CD4-positive, alpha-beta T cell (primary cell): ENCODE measurements at regions not wholly inside any gene's neighbourhood (a gene's known extent, or its start where the extent isn't known, plus 50 kb on each side); places are given as distances from the start of the nearest gene placed in this dataset.
A peak's percentile ranks its signal among the peaks of the same experiment; 100 is the strongest.

Experiments
- ATAC-seq: fragments of 200-7000 bp; cut with Tn5 transposase; one replicate; pipeline ENCODE4 v1.10.0; 2022; ENCODE audit warnings: mild to moderate bottlenecking; ENCODE audit not compliant: poor library complexity
- CTCF ChIA-PET: fragments of 350-600 bp; sonication (Branson Sonifier 250); formaldehyde crosslinking; loops from one replicate; lab custom pipeline; 2021; ENCODE audit warnings: antibody characterized with exemption, inconsistent platforms; lab: Charles Lee
- POLR2A ChIA-PET: fragments of 350-600 bp; sonication (Branson Sonifier 250); formaldehyde crosslinking; loops from one replicate; lab custom pipeline; 2021; ENCODE audit warnings: antibody characterized with exemption, inconsistent platforms; lab: Charles Lee
- DNase-seq, 14 experiments: peaks; one replicate each; pipeline ENCODE4 v3.0.0-alpha.2; 2013 to 2020; ENCODE audit warnings: mixed read lengths in 2 of 14
- H3K27ac ChIP-seq, 2 donors: one replicate each; pipeline versions ENCODE4 v1.5.1 to v1.7.0; 2013; ENCODE audit warnings: low read length in 2 of 2, low read depth in 1 of 2, mild to moderate bottlenecking in 1 of 2
- H3K27me3 ChIP-seq, 2 experiments: 1 replicate in 1 of 2; 2 replicates in 1 of 2; pipeline versions ENCODE4 v1.6.1 to v1.7.0; 2013; ENCODE audit warnings: low read length in 2 of 2, control low read depth in 1 of 2, mild to moderate bottlenecking in 1 of 2, moderate library complexity in 1 of 2; ENCODE audit not compliant: insufficient read depth in 2 of 2, control insufficient read depth in 1 of 2
- H3K36me3 ChIP-seq: one replicate; pipeline ENCODE4 v1.6.1; 2013; ENCODE audit warnings: low read length, control low read depth; ENCODE audit not compliant: insufficient read depth
- H3K4me1 ChIP-seq: one replicate; pipeline ENCODE4 v1.6.1; 2013; ENCODE audit warnings: low read length, control low read depth; ENCODE audit not compliant: insufficient read depth
- H3K4me3 ChIP-seq: one replicate; pipeline ENCODE4 v1.5.1; 2013; ENCODE audit warnings: mild to moderate bottlenecking, low read length, moderate library complexity
- H3K9me3 ChIP-seq, 2 experiments: 1 replicate in 1 of 2; 2 replicates in 1 of 2; pipeline versions ENCODE4 v1.6.1 to v1.7.0; 2013; ENCODE audit warnings: low read length in 2 of 2, mild to moderate bottlenecking in 2 of 2, control low read depth in 1 of 2, moderate library complexity in 1 of 2; ENCODE audit not compliant: control insufficient read depth in 1 of 2, insufficient read depth in 1 of 2
- H3K27ac Mint-ChIP-seq: one replicate; pipeline ENCODE4 v1.8.0; 2020; ENCODE audit warnings: mixed read lengths
- H3K27me3 Mint-ChIP-seq: one replicate; pipeline ENCODE4 v1.8.0; 2021; ENCODE audit warnings: mixed read lengths
- H3K36me3 Mint-ChIP-seq: one replicate; pipeline ENCODE4 v1.8.0; 2021; ENCODE audit warnings: low read depth, mixed read lengths
- H3K4me1 Mint-ChIP-seq: one replicate; pipeline ENCODE4 v1.8.0; 2021; ENCODE audit warnings: low read depth, mixed read lengths
- H3K4me3 Mint-ChIP-seq: one replicate; pipeline ENCODE4 v1.8.0; 2020; ENCODE audit warnings: mild to moderate bottlenecking, mixed read lengths
- H3K9me3 Mint-ChIP-seq: one replicate; pipeline ENCODE4 v1.8.0; 2020; ENCODE audit warnings: mixed read lengths
- CTCF ChIP-seq: fragments of 200-600 bp; IDR thresholded peaks from one replicate; pipeline ENCODE4 v1.8.0; 2022; ENCODE audit warnings: antibody characterized with exemption, mild to moderate bottlenecking
- intact Hi-C, 2 experiments: fragments of 100-400 bp; cut with DNase I in 1 of 2; cut with micrococcal nuclease in 1 of 2; formaldehyde crosslinking; loops; one replicate each; pipeline versions ENCODE4 v1.15.1 to v1.9.0; 2023 to 2025; cut with DNase I, micrococcal nuclease

DNA sequence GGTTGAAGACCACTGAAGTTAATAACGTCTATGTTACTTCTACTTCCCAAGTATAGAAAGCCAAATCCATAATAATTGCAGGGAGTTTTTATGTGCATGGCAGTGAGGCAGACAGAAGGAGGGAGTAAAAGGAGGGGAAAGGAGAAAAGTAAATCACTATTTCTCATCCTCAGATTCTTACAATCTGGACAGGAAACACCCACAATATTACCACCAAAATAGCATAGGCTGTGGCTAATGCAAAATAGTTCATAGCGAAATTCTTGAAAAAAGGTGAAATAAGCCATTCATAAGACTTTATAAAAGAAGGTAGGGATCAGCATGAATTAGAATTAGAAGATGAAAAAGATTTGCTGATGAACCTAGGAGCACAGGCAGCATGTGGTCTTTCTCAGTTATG is 128.1 kb downstream of the KCNJ2 start:
- Mint-ChIP-seq H3K4me3 (no peak overlapping the region), H3K27me3 (no peaks in the 10 kb centered on the region), H3K4me1 (no peaks in the 10 kb centered on the region), H3K9me3 (peaks cover 5% of the 10 kb centered on the region), H3K36me3 (no peaks in the 10 kb centered on the region), H3K27ac (no peak overlapping the region)
- Histone ChIP-seq H3K36me3 (no peaks in the 10 kb centered on the region), H3K27me3 (no peaks in the 10 kb centered on the region), H3K4me3 (no peak overlapping the region), H3K9me3 (no peaks in the 10 kb centered on the region), H3K4me1 (no peaks in the 10 kb centered on the region), H3K27ac (no peak overlapping the region)
- DNase-seq (no peak), ATAC-seq (no peak)
- no peak for TF ChIP-seq CTCF
- CTCF ChIA-PET: no interaction called here
- POLR2A ChIA-PET: no interaction called here
- intact Hi-C loops: no loop called here

DNA sequence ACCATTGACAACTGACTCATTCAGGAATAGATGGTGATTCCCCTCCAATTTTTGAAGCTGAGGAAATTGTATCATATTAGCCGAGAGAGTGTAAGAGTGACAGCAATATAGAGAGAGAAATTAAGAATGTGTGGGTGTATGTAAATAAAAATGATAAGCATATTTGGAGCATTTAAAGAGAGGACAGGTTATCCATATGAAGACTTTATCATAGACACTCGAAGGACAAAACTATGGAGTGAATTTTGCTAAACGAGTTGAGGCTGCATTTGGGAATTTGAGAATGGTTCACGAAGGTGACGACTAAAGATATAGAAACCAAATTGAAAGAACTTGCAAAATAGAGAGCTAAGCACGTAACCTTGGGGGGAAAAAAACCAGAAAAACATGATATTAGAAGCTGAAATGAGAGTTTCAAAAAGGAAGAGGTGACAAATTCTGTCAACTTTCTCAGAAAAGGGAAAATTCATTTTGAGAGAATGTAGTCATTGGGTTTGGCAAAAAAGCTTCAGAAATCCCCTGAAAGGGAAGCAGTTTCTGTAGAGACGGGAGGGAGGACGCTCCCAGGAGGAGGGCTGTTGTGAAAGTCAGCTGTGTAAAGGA is 129.7 kb downstream of the KCNJ2 start:
- no peaks in the 10 kb centered on the region for H3K27me3 ChIP-seq
- H3K9me3 ChIP-seq: no peaks in the 10 kb centered on the region
- ChIA-PET POLR2A (no interaction called here), CTCF (no interaction called here)
- no peaks in the 10 kb centered on the region for H3K36me3 ChIP-seq
- H3K9me3 Mint-ChIP-seq: peaks cover 2% of the 10 kb centered on the region
- TF ChIP-seq CTCF: no peak
- intact Hi-C loops: no loop called here
- H3K27ac Mint-ChIP-seq: no peak overlapping the region
- no peaks in the 10 kb centered on the region for H3K27me3 Mint-ChIP-seq
- H3K4me3 Mint-ChIP-seq: no peak overlapping the region
- no peaks in the 10 kb centered on the region for H3K4me1 ChIP-seq
- H3K36me3 Mint-ChIP-seq: no peaks in the 10 kb centered on the region
- ATAC-seq: no peak
- peak in 2 of 14 experiments; percentile 27 to 42 for DNase-seq
- H3K4me1 Mint-ChIP-seq: no peaks in the 10 kb centered on the region
- H3K4me3 ChIP-seq: no peak overlapping the region
- H3K27ac ChIP-seq: no peak overlapping the region

DNA sequence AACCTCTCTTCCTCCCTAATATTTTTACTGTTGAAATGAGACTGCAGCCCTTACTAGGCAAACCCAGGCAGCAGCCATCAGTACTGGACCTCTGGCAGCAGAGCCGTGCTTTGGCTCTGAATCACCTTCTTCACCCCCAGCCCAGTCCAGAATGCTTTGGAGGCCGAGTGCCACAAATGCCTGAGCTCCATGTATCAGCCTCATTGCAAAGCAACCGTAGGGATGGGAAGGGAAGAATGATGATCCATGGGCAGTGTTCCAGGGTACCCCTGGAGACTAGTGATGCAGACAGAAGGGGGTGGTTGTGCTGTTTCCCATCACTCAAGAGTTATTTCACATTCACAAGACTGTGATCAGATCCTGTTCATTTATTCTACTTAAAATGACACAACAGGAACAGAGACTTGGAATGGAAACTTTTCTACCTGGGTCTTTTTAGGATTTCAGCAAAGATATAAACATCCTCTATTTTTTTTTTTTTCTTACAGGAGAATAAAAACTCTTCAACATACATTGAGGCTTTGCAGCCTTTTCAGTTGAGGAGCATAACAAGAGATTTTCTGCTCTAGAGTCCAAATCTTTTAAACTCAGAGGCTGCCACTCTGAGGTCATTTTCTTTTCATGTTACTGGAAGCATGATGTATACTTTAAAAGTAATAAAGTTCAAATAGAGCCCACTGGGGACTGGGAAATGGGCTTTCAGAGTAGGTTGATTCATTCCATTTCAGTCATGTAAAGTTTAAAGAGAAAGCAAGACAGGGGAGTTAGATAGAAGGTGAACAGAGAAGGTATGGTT is 138.3 kb downstream of the KCNJ2 start:
- ATAC-seq (no peak), DNase-seq (no peak)
- no peaks in the 10 kb centered on the region for H3K36me3 Mint-ChIP-seq
- no peak overlapping the region for H3K4me3 Mint-ChIP-seq
- ChIA-PET POLR2A (no interaction called here), CTCF (no interaction called here)
- intact Hi-C loops: no loop called here
- peaks cover 4% of the 10 kb centered on the region for H3K27me3 Mint-ChIP-seq
- Histone ChIP-seq H3K4me1 (no peaks in the 10 kb centered on the region), H3K9me3 (no peaks in the 10 kb centered on the region), H3K27me3 (no peaks in the 10 kb centered on the region), H3K36me3 (no peaks in the 10 kb centered on the region), H3K27ac (no peak overlapping the region), H3K4me3 (no peak overlapping the region)
- no peaks in the 10 kb centered on the region for H3K9me3 Mint-ChIP-seq
- no peak overlapping the region for H3K27ac Mint-ChIP-seq
- no peaks in the 10 kb centered on the region for H3K4me1 Mint-ChIP-seq
- no peak for TF ChIP-seq CTCF
